Ascending aorta (tissue), 2 donors: ENCODE measurements at regions not wholly inside any gene's neighbourhood (a gene's known extent, or its start where the extent isn't known, plus 50 kb on each side); places are given as distances from the start of the nearest gene placed in this dataset.
"Not testable (repeated sequence)": the region's sequence is repeated elsewhere in the genome, so short reads cannot be mapped to it uniquely, and the experiment has no call there.

ENCODE experiments used
- DNase-seq, 2 donors: peaks; one replicate each; pipeline ENCODE4 v3.0.0-alpha.2; 2019; ENCODE audit warnings: low spot score in 2 of 2
- H3K27ac ChIP-seq, 2 donors: fragments of 200-600 bp; sonication (generic); one replicate each; pipeline ENCODE4 v1.5.1; 2016 to 2017; ENCODE audit warnings: mild to moderate bottlenecking in 1 of 2
- H3K27me3 ChIP-seq: fragments of 200-600 bp; sonication (generic); one replicate; pipeline ENCODE4 v1.5.1; 2017
- H3K36me3 ChIP-seq, 2 donors: fragments of 200-600 bp; sonication (generic); one replicate each; pipeline ENCODE4 v1.5.1; 2016
- H3K4me1 ChIP-seq, 2 donors: fragments of 200-600 bp; sonication (generic); one replicate each; pipeline ENCODE4 v1.5.1; 2016 to 2017; ENCODE audit warnings: mild to moderate bottlenecking in 1 of 2
- H3K4me3 ChIP-seq, 2 donors: fragments of 200-600 bp; sonication (generic); one replicate each; pipeline ENCODE4 v1.5.1; 2016 to 2017; ENCODE audit warnings: mild to moderate bottlenecking in 1 of 2
- H3K9me3 ChIP-seq, 2 donors: fragments of 200-600 bp; sonication (generic); one replicate each; pipeline ENCODE4 v1.5.1; 2016
- intact Hi-C: fragments of 100-400 bp; cut with DNase I; formaldehyde crosslinking; loops from one replicate; pipeline ENCODE4 v1.15.1; 2023
- TF ChIP-seq, protein P1 (sequence below), 3 experiments: fragments of 200-600 bp in 2 of 3; fragments of 450-650 bp in 1 of 3; sonication (generic) in 2 of 3; IDR thresholded peaks; one replicate each; pipeline ENCODE4 v1.5.1; 2016 to 2019; ENCODE audit warnings: antibody characterized with exemption in 3 of 3, mild to moderate bottlenecking in 1 of 3, moderate library complexity in 1 of 3

- no peak overlapping the region for H3K27ac ChIP-seq
- intact Hi-C loops = no loop called here
- H3K4me1 ChIP-seq = no peaks in the 10 kb centered on the region
- no peaks in the 10 kb centered on the region for H3K27me3 ChIP-seq
- peaks cover 12 to 15% of the 10 kb centered on the region in 2 donors for H3K9me3 ChIP-seq
- no peak for DNase-seq
- no peak overlapping the region for H3K4me3 ChIP-seq
- H3K36me3 ChIP-seq = no peaks in the 10 kb centered on the region
- TF ChIP-seq, protein P1, sequence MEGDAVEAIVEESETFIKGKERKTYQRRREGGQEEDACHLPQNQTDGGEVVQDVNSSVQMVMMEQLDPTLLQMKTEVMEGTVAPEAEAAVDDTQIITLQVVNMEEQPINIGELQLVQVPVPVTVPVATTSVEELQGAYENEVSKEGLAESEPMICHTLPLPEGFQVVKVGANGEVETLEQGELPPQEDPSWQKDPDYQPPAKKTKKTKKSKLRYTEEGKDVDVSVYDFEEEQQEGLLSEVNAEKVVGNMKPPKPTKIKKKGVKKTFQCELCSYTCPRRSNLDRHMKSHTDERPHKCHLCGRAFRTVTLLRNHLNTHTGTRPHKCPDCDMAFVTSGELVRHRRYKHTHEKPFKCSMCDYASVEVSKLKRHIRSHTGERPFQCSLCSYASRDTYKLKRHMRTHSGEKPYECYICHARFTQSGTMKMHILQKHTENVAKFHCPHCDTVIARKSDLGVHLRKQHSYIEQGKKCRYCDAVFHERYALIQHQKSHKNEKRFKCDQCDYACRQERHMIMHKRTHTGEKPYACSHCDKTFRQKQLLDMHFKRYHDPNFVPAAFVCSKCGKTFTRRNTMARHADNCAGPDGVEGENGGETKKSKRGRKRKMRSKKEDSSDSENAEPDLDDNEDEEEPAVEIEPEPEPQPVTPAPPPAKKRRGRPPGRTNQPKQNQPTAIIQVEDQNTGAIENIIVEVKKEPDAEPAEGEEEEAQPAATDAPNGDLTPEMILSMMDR (IDR thresholded peaks at IDR 0.05) = no peak
Measured at GRCh38 chr4:84260495-84260894, 238.6 kb downstream of the NKX6-1 start.

DNA sequence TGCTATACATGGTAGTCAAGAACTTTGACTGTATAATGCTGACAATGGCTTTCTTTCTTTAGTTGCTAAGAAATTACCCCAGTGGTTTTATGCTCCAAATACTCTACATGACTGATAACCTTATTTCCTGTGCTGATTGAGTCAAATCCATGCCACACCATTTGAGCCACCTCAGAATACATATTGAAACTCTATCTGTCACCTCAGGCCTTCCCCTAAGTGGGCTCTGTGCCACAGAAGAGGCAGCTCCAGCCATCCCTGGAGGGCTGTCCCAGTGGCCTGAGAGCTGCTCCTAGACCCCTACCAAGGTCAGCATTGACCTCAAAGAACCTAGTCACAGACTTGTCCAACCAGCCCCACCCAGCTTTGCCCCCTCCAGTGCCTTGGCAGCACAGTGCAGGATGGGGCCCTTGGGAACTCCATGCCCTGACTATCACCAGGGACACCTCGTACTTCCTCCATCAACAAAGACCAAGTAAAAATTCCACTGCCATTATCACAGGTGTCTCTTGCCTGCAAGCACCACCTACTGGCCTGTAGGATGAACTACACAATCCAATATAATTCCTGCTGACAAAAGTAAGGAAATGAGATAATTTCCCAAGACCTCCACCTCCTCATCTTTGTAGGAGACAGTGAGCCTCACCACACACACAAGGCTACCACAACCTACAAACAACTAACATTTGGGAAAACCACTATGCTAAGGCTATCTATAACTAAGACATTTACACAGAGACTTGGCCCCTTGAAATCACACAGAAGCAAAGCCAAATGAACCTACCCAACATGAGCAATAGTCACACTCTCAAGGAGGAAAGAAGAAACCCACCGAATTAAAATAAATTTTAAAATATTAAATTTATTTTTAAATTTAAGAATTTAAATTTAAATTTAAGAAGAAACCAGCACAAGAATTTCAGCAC lies 239.9 kb downstream of the NKX6-1 start:
- intact Hi-C loops = no loop called here
- peaks cover 12 to 15% of the 10 kb centered on the region in 2 donors for H3K9me3 ChIP-seq
- H3K4me3 ChIP-seq = no peak overlapping the region
- H3K27me3 ChIP-seq = no peaks in the 10 kb centered on the region
- H3K36me3 ChIP-seq = no peaks in the 10 kb centered on the region
- H3K27ac ChIP-seq = no peak overlapping the region
- H3K4me1 ChIP-seq = no peaks in the 10 kb centered on the region
- TF ChIP-seq, protein P1 (IDR thresholded peaks at IDR 0.05) = no peak
- DNase-seq = no peak

DNA sequence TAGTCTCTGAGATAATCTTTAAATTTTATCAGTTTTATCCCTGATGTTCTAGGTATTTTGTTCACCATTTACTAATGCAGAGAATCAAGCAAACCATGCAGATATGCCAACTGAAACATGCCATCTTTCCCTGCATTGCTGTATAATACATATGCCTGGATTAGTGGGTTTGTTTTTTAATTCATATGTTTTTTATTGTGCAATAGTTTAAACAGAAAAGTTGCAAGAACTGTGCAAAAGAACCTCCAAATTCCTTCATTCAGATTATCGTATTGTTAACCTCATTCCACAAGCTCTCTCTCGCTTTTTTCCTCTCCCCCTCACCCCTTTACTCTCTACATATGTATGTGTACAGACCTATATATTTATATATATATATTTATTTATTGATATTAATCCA lies 244.6 kb downstream of the NKX6-1 start:
- Histone ChIP-seq H3K4me1 (no peaks in the 10 kb centered on the region), H3K4me3 (no peak overlapping the region), H3K27me3 (no peaks in the 10 kb centered on the region), H3K9me3 (peaks cover 0 to 2% of the 10 kb centered on the region in 2 donors), H3K27ac (no peak overlapping the region), H3K36me3 (no peaks in the 10 kb centered on the region)
- no peak for DNase-seq
- intact Hi-C loops = no loop called here
- TF ChIP-seq, protein P1 (IDR thresholded peaks at IDR 0.05) = no peak

DNA sequence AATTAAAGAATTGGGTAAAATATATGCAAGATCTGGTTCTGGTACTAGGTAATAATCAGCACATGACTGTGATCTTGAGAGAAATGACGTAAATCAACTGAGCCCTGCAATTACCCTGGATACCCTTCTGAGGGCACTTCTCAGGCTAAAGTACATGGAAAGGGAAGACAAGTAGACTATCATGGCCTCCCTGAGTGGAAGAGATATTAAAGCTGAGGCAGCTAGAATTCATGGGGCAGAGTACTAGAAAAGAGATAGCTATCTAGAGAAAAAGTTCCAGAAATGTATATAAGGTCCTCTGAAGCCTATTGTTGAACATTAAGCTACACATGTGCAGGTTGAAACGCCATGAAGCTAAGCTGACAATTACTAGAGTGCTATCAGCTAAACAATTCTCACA lies 249.6 kb downstream of the NKX6-1 start:
- intact Hi-C loops = no loop called here
- no peaks in the 10 kb centered on the region for H3K9me3 ChIP-seq
- no peaks in the 10 kb centered on the region for H3K36me3 ChIP-seq
- TF ChIP-seq, protein P1 (IDR thresholded peaks at IDR 0.05) = no peak
- H3K4me3 ChIP-seq = no peak overlapping the region
- H3K4me1 ChIP-seq = no peaks in the 10 kb centered on the region
- no peak overlapping the region for H3K27ac ChIP-seq
- no peak for DNase-seq
- no peaks in the 10 kb centered on the region for H3K27me3 ChIP-seq

DNA sequence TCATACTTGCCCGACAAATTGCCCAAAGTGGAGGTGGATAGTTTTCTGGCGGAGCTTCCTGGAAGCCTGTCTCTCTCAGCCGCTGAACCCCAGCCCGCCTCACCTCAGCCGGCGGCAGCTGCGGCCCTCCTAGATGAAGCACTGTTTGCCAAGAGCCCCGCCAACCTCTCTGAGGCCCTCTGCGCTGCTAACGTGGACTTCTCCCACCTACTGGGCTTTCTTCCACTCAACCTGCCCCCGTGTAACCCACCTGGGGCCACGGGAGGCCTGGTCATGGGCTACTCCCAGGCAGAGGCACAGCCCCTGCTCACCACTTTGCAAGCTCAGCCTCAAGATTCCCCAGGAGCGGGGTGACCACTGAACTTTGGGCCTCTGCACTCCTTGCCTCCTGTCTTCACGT lies 254.1 kb downstream of the NKX6-1 start:
- H3K27me3 ChIP-seq, intact Hi-C loops, DNase-seq, H3K27ac ChIP-seq, H3K4me3 ChIP-seq, H3K9me3 ChIP-seq, H3K36me3 ChIP-seq, H3K4me1 ChIP-seq: not testable (repeated sequence)

- H3K4me3 ChIP-seq, intact Hi-C loops, DNase-seq: not testable (repeated sequence)
Measured at GRCh38 chr4:84244346-84244801, 254.7 kb downstream of the NKX6-1 start.

More at GRCh38 chr4:84244346-84244801, 254.7 kb downstream of the NKX6-1 start:
- not testable (repeated sequence) for H3K36me3 ChIP-seq, H3K9me3 ChIP-seq, H3K4me1 ChIP-seq, H3K27ac ChIP-seq, H3K27me3 ChIP-seq
